Vagina (tissue), 2 donors: ENCODE measurements at regions not wholly inside any gene's neighbourhood (a gene's known extent, or its start where the extent isn't known, plus 50 kb on each side); places are given as distances from the start of the nearest gene placed in this dataset.

ENCODE experiments used
- DNase-seq, 2 donors: peaks; one replicate each; pipeline ENCODE4 v3.0.0-alpha.2; 2017; ENCODE audit errors: extremely low spot score in 2 of 2
- H3K27ac ChIP-seq: fragments of 200-600 bp; sonication (generic); one replicate; pipeline ENCODE4 v1.5.1; 2019
- H3K27me3 ChIP-seq: fragments of 200-600 bp; sonication (generic); one replicate; pipeline ENCODE4 v1.5.1; 2019
- H3K36me3 ChIP-seq, 2 donors: fragments of 200-600 bp; sonication (generic); one replicate each; pipeline ENCODE4 v1.5.1; 2017 to 2019
- H3K4me1 ChIP-seq: fragments of 200-600 bp; sonication (generic); one replicate; pipeline ENCODE4 v1.5.1; 2019
- H3K4me3 ChIP-seq, 2 donors: fragments of 200-600 bp; sonication (generic); 1 replicate in 1 of 2; 2 replicates in 1 of 2; pipeline ENCODE4 v1.5.1; 2016 to 2019
- H3K9me3 ChIP-seq: fragments of 200-600 bp; sonication (generic); one replicate; pipeline ENCODE4 v1.5.1; 2019
- POLR2A ChIP-seq, 2 donors: fragments of 450-650 bp; IDR thresholded peaks; one replicate each; pipeline ENCODE4 v1.6.1; 2017; ENCODE audit warnings: antibody characterized with exemption in 2 of 2, mild to moderate bottlenecking in 2 of 2, moderate library complexity in 2 of 2
- POLR2AphosphoS5 ChIP-seq, 2 donors: sonication (generic); formaldehyde crosslinking; IDR thresholded peaks; one replicate each; pipeline ENCODE4 v1.9.0; 2017; ENCODE audit warnings: antibody characterized with exemption in 2 of 2, mild to moderate bottlenecking in 2 of 2, low read depth in 1 of 2; ENCODE audit not compliant: insufficient read depth in 1 of 2
- intact Hi-C: fragments of 100-400 bp; cut with DNase I; formaldehyde crosslinking; loops from one replicate; pipeline ENCODE4 v1.15.1; 2023
- TF ChIP-seq, protein P1 (sequence below), 3 experiments: fragments of 450-650 bp in 2 of 3; fragments of 200-600 bp in 1 of 3; sonication (generic) in 1 of 3; IDR thresholded peaks; one replicate each; pipeline ENCODE4 v1.5.1; 2017 to 2019; ENCODE audit warnings: antibody characterized with exemption in 3 of 3, mild to moderate bottlenecking in 2 of 3, moderate library complexity in 2 of 3

DNA sequence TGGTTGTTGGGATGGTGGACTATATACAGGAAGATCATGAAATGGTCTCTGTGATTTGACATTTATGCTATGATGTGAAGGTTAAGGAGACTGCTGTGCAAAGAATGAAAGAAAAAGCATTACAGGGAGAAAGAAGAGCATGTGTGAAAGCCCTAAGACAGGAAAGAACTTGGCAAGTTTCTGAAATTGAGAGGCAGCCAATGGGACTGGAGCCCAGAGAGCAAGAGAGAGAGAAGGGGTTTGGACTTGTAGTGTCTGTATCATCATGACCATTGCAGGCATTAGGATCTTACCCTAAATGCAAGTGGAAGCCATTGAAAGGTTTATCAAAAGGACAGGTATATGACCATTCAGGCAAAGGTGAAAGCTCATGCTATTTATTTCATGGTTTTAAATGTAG is 147.1 kb downstream of the NAA11 start:
- no peaks in the 10 kb centered on the region for H3K27me3 ChIP-seq
- H3K36me3 ChIP-seq: no peaks in the 10 kb centered on the region
- H3K9me3 ChIP-seq: no peaks in the 10 kb centered on the region
- DNase-seq: no peak
- H3K4me3 ChIP-seq: no peak overlapping the region
- H3K27ac ChIP-seq: no peak overlapping the region
- TF ChIP-seq POLR2A (IDR thresholded peaks at IDR 0.05) (no peak), POLR2AphosphoS5 (IDR thresholded peaks at IDR 0.05; ENCODE audit: insufficient read depth in 1 of 2, low read depth in 1 of 2) (no peak)
- TF ChIP-seq, protein P1, sequence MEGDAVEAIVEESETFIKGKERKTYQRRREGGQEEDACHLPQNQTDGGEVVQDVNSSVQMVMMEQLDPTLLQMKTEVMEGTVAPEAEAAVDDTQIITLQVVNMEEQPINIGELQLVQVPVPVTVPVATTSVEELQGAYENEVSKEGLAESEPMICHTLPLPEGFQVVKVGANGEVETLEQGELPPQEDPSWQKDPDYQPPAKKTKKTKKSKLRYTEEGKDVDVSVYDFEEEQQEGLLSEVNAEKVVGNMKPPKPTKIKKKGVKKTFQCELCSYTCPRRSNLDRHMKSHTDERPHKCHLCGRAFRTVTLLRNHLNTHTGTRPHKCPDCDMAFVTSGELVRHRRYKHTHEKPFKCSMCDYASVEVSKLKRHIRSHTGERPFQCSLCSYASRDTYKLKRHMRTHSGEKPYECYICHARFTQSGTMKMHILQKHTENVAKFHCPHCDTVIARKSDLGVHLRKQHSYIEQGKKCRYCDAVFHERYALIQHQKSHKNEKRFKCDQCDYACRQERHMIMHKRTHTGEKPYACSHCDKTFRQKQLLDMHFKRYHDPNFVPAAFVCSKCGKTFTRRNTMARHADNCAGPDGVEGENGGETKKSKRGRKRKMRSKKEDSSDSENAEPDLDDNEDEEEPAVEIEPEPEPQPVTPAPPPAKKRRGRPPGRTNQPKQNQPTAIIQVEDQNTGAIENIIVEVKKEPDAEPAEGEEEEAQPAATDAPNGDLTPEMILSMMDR (IDR thresholded peaks at IDR 0.05): no peak
- no peaks in the 10 kb centered on the region for H3K4me1 ChIP-seq
- intact Hi-C loops: no loop called here

DNA sequence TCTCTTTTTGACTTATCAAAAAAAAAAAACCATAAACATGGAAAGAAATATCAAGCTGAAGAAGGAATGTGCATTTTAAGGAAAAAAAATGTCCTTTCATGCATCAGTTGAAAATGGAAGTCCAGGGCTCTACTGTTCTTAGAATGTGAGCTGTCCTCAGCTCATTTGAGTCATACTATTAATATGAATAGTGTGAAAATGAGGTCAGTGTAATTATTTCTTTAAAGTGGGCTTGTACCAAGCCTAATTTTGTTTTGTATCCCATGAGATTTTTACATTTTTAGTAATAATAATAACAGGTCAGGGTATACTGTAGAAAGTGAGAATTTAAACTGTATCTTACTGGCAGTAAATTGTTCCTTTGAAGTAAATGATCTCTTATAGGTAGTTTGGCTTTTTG is 148.5 kb downstream of the NAA11 start:
- TF ChIP-seq, protein P1 (IDR thresholded peaks at IDR 0.05): no peak
- TF ChIP-seq POLR2A (IDR thresholded peaks at IDR 0.05): no peak
- no peak for TF ChIP-seq POLR2AphosphoS5 (IDR thresholded peaks at IDR 0.05; ENCODE audit: insufficient read depth in 1 of 2, low read depth in 1 of 2)
- Histone ChIP-seq H3K9me3 (no peaks in the 10 kb centered on the region), H3K4me3 (no peak overlapping the region), H3K4me1 (no peaks in the 10 kb centered on the region), H3K27me3 (no peaks in the 10 kb centered on the region), H3K36me3 (no peaks in the 10 kb centered on the region), H3K27ac (no peak overlapping the region)
- no peak for DNase-seq
- intact Hi-C loops: no loop called here

DNA sequence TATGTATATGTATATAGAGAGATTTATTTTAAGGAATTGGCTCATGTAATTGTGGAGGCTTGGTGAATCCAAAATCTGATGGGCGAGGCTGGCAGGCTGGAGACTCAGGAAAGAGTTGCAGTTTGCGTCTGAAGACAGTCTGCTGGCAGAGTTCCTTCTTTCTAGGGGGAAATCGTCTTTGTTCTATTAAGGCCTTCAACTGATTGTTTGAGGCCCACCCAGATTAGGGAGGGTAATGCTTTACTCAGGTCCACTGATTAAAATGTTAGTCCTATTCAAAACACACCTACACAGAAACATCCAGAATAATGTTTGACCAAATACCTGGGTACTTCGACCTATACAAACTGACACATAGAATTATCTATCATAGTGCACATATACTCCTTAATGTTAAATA is 149.5 kb downstream of the NAA11 start:
- H3K9me3 ChIP-seq: no peaks in the 10 kb centered on the region
- no peak for TF ChIP-seq POLR2A (IDR thresholded peaks at IDR 0.05)
- intact Hi-C loops: no loop called here
- H3K36me3 ChIP-seq: no peaks in the 10 kb centered on the region
- no peak for DNase-seq
- no peak overlapping the region for H3K27ac ChIP-seq
- no peaks in the 10 kb centered on the region for H3K27me3 ChIP-seq
- no peak overlapping the region for H3K4me3 ChIP-seq
- no peaks in the 10 kb centered on the region for H3K4me1 ChIP-seq

DNA sequence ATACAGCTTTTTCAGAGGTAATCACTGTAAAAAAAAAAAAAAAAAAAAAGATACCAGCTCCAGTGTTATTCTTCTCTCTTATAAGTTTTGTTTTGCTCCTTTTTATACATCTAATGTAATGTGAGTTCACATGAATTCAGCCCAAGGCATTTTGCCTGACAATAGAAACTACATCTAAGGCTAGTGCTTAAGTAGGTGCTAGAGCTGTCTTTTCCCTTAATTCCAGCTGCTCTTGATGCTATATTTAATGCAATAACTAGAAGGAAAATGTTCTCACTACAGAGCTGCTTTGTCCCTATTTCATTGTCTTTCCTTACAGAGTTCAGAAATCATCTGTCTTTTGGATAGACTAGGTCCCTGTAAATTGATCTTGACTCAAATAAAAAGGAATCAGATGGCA is 150.1 kb downstream of the NAA11 start:
- H3K4me1 ChIP-seq: no peaks in the 10 kb centered on the region
- H3K9me3 ChIP-seq: no peaks in the 10 kb centered on the region
- TF ChIP-seq POLR2A (IDR thresholded peaks at IDR 0.05) (no peak), POLR2AphosphoS5 (IDR thresholded peaks at IDR 0.05; ENCODE audit: insufficient read depth in 1 of 2, low read depth in 1 of 2) (no peak)
- H3K27ac ChIP-seq: no peak overlapping the region
- no peaks in the 10 kb centered on the region for H3K36me3 ChIP-seq
- intact Hi-C loops: no loop called here
- no peak for DNase-seq
- H3K27me3 ChIP-seq: no peaks in the 10 kb centered on the region
- no peak overlapping the region for H3K4me3 ChIP-seq

DNA sequence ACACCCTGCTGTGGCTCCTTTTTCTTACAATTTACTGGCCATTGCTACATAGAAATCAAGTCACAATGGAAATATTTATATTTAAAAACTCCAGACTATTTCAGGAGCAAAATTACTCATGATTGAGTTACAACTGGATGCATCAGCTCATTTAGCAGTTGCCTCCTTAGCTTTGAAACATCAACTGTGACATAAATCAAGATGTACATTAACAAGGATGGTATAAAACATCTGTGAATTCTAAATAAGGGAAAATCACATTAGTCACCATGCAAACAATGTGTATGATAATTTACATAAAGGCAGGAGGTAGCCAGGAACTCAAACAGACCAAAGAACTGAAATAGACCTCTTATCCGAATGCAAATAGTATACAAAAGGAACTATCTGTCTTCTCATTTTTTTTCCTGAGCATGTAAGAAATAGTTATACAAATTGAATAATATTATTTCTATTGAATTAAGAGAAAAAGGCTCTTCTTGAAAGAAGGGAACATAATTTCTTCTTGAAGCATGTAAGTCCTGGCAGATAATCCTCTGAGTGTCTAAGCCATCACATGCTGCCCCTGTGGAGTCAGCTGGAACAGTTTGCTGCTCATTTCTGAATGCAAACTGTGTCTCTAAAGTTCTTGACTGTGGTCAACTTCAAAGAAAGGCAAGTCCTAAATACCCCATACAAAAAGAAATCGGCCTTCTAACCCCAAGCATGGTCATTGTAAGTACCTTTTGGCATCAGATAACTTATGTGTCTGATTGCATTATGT is 151.2 kb downstream of the NAA11 start:
- Histone ChIP-seq H3K27me3 (no peaks in the 10 kb centered on the region), H3K36me3 (no peaks in the 10 kb centered on the region), H3K4me3 (no peak overlapping the region), H3K9me3 (no peaks in the 10 kb centered on the region), H3K27ac (no peak overlapping the region), H3K4me1 (no peaks in the 10 kb centered on the region)
- TF ChIP-seq POLR2AphosphoS5 (IDR thresholded peaks at IDR 0.05; ENCODE audit: insufficient read depth in 1 of 2, low read depth in 1 of 2) (no peak), POLR2A (IDR thresholded peaks at IDR 0.05) (no peak)
- TF ChIP-seq, protein P1 (IDR thresholded peaks at IDR 0.05): no peak
- intact Hi-C loops: no loop called here
- DNase-seq: no peak

DNA sequence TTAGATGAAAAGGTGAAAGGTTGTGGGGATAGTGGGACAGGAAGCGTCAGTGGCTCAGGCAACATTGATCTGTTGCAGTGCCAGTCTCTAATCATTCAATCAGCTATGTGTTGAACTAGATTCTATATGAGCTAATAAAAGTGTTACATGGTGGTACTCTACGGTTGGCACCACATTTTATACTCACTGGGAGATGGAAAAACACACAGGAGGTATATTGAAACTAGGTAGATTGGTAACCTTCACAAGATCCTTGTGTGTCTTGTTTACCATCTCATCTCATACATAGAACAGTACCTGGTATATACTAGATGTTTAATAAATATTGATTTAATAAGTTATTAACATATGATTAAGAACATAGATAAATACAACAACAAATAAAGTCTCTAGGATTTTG is 152.7 kb downstream of the NAA11 start:
- Histone ChIP-seq H3K27me3 (no peaks in the 10 kb centered on the region), H3K36me3 (no peaks in the 10 kb centered on the region), H3K27ac (no peak overlapping the region), H3K4me3 (no peak overlapping the region), H3K9me3 (no peaks in the 10 kb centered on the region), H3K4me1 (no peaks in the 10 kb centered on the region)
- no peak for DNase-seq
- intact Hi-C loops: no loop called here
- TF ChIP-seq POLR2AphosphoS5 (IDR thresholded peaks at IDR 0.05; ENCODE audit: insufficient read depth in 1 of 2, low read depth in 1 of 2) (no peak), POLR2A (IDR thresholded peaks at IDR 0.05) (no peak)
- TF ChIP-seq, protein P1 (IDR thresholded peaks at IDR 0.05): no peak
